Ectodermal cell (in vitro differentiated cells): ENCODE measurements at regions not wholly inside any gene's neighbourhood (a gene's known extent, or its start where the extent isn't known, plus 50 kb on each side); places are given as distances from the start of the nearest gene placed in this dataset.
A peak's percentile ranks its signal among the peaks of the same experiment; 100 is the strongest.

Source experiments
- H3K27ac ChIP-seq: 2 replicates; pipeline ENCODE4 v1.7.0; 2013; ENCODE audit warnings: mild to moderate bottlenecking, low read depth, low read length; ENCODE audit not compliant: insufficient read depth, poor library complexity, severe bottlenecking
- H3K27me3 ChIP-seq: 2 replicates; pipeline ENCODE4 v1.7.0; 2013; ENCODE audit warnings: mild to moderate bottlenecking, low read length; ENCODE audit not compliant: insufficient read depth, control insufficient read depth, poor library complexity, severe bottlenecking
- H3K36me3 ChIP-seq: one replicate; pipeline ENCODE4 v1.7.0; 2013; ENCODE audit warnings: low read length; ENCODE audit not compliant: control insufficient read depth, insufficient read depth
- H3K4me1 ChIP-seq: one replicate; pipeline ENCODE4 v1.7.0; 2013; ENCODE audit warnings: low read length; ENCODE audit not compliant: control insufficient read depth, insufficient read depth
- H3K4me3 ChIP-seq: 2 replicates; pipeline ENCODE4 v1.7.0; 2013; ENCODE audit warnings: low read depth, low read length, control low read depth; ENCODE audit not compliant: insufficient read depth
- H3K9me3 ChIP-seq: 2 replicates; pipeline ENCODE4 v1.7.0; 2013; ENCODE audit warnings: mild to moderate bottlenecking, low read length, moderate library complexity; ENCODE audit not compliant: control insufficient read depth
- WGBS, 2 experiments: methylation state at CpG; one replicate each; pipeline ENCODE4 v1.1.7; 2013; ENCODE audit warnings: missing lambda C conversion rate in 2 of 2; 5-methylcytosine and 5-hydroxymethylcytosine counted together

DNA sequence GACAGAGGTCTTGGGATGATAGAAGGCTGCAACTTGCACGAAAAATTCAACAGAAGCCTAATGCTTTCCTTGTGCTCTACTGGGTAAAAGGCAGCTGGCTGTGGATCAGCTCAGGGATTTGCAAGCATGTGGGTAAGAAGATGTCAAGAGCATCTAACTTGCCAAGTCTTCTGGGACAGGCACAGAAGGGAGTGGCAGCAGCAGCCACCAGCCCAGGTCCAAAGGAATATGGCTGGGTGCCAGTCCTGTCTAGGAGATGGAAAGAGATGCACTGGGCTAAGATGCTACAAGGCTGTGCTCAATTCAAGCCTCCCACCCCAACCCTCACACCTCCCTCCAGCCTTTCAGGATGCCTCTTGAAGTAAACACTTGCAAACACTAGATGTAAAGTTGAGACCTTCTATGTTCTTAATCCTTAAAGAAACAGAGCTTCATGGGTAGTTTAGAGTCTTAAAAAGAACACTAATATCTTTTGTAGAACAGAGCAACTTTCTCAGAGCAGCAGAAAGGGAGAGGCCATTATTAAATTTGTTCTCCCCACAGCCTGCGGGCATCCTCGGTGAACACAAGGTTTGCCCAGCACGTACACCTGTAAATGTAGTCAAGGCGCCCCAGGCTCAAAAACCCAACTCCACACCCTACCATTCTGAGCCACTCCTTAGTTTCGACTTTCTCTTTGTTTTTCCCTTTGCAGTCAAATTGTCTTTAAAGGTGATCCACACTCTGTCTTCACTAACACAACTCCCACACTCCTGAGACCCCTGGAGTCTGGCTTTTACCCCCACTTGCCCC lies 64.6 kb upstream of the BCAR3 start:
- Histone ChIP-seq H3K36me3 (no peaks in the 10 kb centered on the region), H3K27me3 (no peaks in the 10 kb centered on the region), H3K9me3 (no peaks in the 10 kb centered on the region), H3K4me1 (peaks cover under 1% of the 10 kb centered on the region), H3K4me3 (no peak overlapping the region), H3K27ac (no peak overlapping the region)
- WGBS, 2 experiments, result 78 to 79% methylated on average over 6 of the region's 6 CpGs

DNA sequence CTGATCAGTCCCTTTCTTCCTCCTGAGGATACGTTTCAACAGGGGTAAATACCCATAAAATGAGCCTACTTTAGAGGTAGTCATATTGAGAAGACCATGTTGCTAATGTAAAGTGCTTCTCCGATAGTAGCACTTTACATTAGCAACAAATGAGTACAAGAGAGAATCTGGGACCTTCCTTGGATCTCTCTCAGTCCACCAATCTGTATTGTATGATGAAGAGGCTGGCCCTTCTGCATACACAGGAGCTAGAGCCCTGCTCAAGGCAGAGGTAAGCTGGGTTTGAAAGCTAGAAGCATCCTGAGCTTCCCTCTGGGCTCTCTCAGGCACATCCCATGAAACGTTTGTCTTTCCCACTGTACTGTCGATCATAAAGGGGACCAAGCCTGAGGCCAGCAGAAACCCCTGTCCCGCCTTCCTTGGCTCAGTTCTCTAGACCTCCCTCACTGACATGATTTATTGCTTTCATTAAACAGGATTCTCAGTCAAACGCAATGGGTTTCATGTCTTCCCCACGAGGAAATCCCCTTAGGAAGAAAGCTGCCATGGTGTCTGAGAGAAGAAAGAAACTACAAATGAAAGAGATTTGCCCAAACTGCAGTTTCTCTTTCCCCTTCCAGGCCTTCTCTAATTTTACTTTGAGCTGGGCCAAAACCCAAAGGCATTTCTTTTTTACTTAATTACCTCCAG lies 62.8 kb upstream of the BCAR3 start:
- H3K4me1 ChIP-seq, result peaks cover 19% of the 10 kb centered on the region
- H3K27me3 ChIP-seq, result no peaks in the 10 kb centered on the region
- H3K9me3 ChIP-seq, result no peaks in the 10 kb centered on the region
- no peaks in the 10 kb centered on the region for H3K36me3 ChIP-seq
- 78 to 79% methylated on average over 7 of the region's 7 CpGs for WGBS, 2 experiments
- no peak overlapping the region for H3K27ac ChIP-seq
- no peak overlapping the region for H3K4me3 ChIP-seq

DNA sequence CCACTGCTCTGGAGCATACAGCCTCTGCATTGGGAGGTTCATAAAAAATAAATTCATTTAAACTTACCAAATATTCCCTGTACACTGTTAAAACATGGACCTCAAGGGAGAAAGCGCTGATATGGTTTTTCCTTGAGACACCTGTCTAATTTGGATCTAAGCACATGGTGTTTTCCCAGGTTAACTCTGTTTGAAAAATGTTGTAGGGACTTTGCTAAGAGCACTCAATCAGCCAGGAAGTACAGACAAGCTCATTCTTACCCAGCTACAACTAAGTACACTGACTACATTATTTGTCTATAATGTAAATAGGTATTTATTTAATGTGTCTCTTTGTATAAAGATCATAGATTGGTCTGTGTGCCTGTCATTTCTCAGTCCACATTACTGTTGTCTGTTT lies 61.8 kb upstream of the BCAR3 start:
- H3K4me1 ChIP-seq, result peaks cover 25% of the 10 kb centered on the region
- H3K36me3 ChIP-seq, result no peaks in the 10 kb centered on the region
- WGBS, 2 experiments, result 96 to 100% methylated on average over 1 of the region's 1 CpG
- H3K9me3 ChIP-seq, result no peaks in the 10 kb centered on the region
- no peak overlapping the region for H3K4me3 ChIP-seq
- no peaks in the 10 kb centered on the region for H3K27me3 ChIP-seq
- H3K27ac ChIP-seq, result no peak overlapping the region

- peak overlapping the region; percentile 80 for H3K27ac ChIP-seq
- peaks cover 25% of the 10 kb centered on the region for H3K4me1 ChIP-seq
- no peaks in the 10 kb centered on the region for H3K9me3 ChIP-seq
- no peaks in the 10 kb centered on the region for H3K36me3 ChIP-seq
- no peaks in the 10 kb centered on the region for H3K27me3 ChIP-seq
- H3K4me3 ChIP-seq, result no peak overlapping the region
- 75 to 76% methylated on average over 12 of the region's 12 CpGs for WGBS, 2 experiments
These were observed 59.0 kb upstream of the BCAR3 start for GRCh38 chr1:93740601-93741031.

GRCh38 chr1:93740157-93740556 lies 58.5 kb upstream of the BCAR3 start:
- H3K36me3 ChIP-seq, result no peaks in the 10 kb centered on the region
- H3K27me3 ChIP-seq, result no peaks in the 10 kb centered on the region
- peaks cover 25% of the 10 kb centered on the region for H3K4me1 ChIP-seq
- H3K9me3 ChIP-seq, result no peaks in the 10 kb centered on the region
- H3K4me3 ChIP-seq, result no peak overlapping the region
- 89 to 94% methylated on average over 3 of the region's 3 CpGs for WGBS, 2 experiments
- peak overlapping the region; percentile 80 for H3K27ac ChIP-seq

DNA sequence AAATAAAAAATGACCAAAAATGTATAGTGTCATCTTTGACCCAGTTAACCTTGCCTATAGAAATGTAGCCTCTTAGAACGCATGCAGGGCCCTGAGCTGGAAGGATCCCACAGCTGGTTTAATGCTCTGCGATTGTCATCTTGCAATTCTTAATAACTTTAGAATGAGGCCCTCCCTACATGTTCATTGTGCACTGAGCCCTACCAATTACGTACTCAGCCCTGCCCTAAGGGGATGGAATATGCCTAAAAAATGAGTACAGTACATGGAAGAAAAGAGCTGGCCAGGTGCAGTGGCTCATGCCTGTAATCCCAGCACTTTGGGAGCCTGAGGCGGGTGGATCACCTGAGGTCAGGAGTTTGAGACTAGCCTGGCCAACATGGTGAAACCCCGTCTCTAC lies 57.8 kb upstream of the BCAR3 start:
- 93 to 96% methylated on average over 5 of the region's 5 CpGs for WGBS, 2 experiments
- peaks cover 25% of the 10 kb centered on the region for H3K4me1 ChIP-seq

DNA sequence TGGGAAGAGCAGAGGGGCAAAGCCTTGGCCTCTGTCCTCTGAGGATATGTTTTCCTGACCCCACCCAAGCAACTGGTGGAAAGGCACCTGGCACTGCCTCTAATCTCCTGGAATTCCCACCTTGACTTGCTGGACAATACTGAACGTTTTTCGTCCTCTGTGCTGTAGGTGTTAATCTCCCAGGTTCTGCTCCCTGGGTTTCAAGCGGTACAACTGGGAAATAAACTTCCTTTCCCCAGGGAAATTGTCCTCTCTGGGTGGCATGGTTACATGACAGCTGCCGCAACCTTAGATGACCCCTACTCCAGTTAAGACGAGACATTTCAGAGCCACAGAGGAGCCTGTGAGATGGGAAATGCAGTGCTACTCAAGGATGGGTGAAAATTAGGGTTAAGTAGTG lies 57.3 kb upstream of the BCAR3 start:
- no peaks in the 10 kb centered on the region for H3K36me3 ChIP-seq
- no peak overlapping the region for H3K4me3 ChIP-seq
- peaks cover 27% of the 10 kb centered on the region for H3K4me1 ChIP-seq
- no peaks in the 10 kb centered on the region for H3K27me3 ChIP-seq
- H3K27ac ChIP-seq, result no peak overlapping the region
- 86 to 91% methylated on average over 5 of the region's 5 CpGs for WGBS, 2 experiments
- no peaks in the 10 kb centered on the region for H3K9me3 ChIP-seq

More for the DNA sequence above, 57.8 kb upstream of the BCAR3 start:
- no peak overlapping the region for H3K4me3 ChIP-seq
- no peaks in the 10 kb centered on the region for H3K27me3 ChIP-seq
- no peaks in the 10 kb centered on the region for H3K36me3 ChIP-seq
- H3K27ac ChIP-seq, result no peak overlapping the region
- no peaks in the 10 kb centered on the region for H3K9me3 ChIP-seq

DNA sequence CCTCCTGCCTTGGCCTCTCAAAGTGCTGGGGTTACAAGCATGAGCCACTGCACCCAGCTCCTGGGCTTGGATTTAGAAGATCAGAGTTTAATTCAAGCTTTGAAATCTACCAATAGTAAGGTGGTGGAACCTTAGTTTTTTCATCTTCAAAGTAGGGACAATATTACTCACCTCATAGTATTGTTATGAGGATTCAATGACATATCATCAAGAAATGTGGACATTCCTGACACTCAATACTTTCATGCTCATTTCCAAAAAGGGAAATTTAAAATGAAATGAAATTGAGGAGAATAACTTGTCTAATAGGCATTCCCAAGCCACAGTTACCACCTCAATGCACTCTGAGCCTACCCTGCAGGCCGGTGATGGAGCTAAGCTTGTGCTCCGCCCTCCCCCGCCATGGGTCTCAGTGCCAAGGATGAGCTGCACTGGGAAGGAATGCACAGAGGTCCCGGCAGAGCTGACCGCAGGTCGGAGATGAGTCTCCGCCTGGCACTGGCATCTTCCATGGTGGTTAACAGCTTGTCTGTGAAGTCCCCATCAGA lies 56.5 kb upstream of the BCAR3 start:
- Histone ChIP-seq H3K4me3 (no peak overlapping the region), H3K9me3 (no peaks in the 10 kb centered on the region), H3K4me1 (peaks cover 35% of the 10 kb centered on the region), H3K36me3 (no peaks in the 10 kb centered on the region), H3K27me3 (no peaks in the 10 kb centered on the region), H3K27ac (no peak overlapping the region)
- WGBS, 2 experiments, result 94 to 95% methylated on average over 7 of the region's 7 CpGs

DNA sequence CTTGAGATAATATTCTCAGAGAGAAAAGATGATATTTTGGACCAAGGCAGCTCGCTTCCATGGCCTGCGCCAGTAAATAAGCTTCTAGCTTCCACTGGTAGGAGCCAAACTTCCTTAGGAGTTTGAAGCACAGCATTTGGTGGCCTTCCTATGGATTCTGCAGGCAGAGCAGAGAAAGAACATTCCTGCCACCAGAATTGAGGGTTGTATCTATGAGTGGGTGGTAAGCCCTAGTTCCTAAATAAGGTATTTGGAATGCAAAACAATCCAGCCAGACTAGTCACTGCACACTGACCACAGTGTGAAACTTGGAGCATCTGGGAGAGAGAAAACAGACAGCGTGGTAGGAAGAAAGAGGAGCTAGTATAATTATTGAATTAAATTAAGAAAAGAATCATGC lies 54.1 kb upstream of the BCAR3 start:
- Histone ChIP-seq H3K9me3 (no peaks in the 10 kb centered on the region), H3K4me1 (peaks cover 46% of the 10 kb centered on the region), H3K27me3 (no peaks in the 10 kb centered on the region), H3K4me3 (no peak overlapping the region), H3K27ac (no peak overlapping the region), H3K36me3 (no peaks in the 10 kb centered on the region)
- WGBS, 2 experiments, result 96 to 97% methylated on average over 2 to 3 of the region's 3 CpGs

GRCh38 chr1:93734999-93735398 lies 53.4 kb upstream of the BCAR3 start:
- 86 to 89% methylated on average over 2 of the region's 2 CpGs for WGBS, 2 experiments
- H3K36me3 ChIP-seq, result no peaks in the 10 kb centered on the region
- no peaks in the 10 kb centered on the region for H3K27me3 ChIP-seq
- H3K4me3 ChIP-seq, result no peak overlapping the region
- peaks cover 41% of the 10 kb centered on the region for H3K4me1 ChIP-seq
- no peaks in the 10 kb centered on the region for H3K9me3 ChIP-seq
- no peak overlapping the region for H3K27ac ChIP-seq
